Mesothelial cell of epicardium (in vitro differentiated cells): ENCODE measurements at regions not wholly inside any gene's neighbourhood (a gene's known extent, or its start where the extent isn't known, plus 50 kb on each side); places are given as distances from the start of the nearest gene placed in this dataset.

ENCODE experiments used
- DNase-seq, 2 experiments: peaks; one replicate each; pipeline ENCODE4 v3.0.0; 2021; ENCODE audit warnings: low spot score in 2 of 2; ENCODE audit not compliant: unreplicated experiment in 2 of 2
- H3K27ac Mint-ChIP-seq: 2 replicates; pipeline ENCODE4 v1.8.0; 2021; ENCODE audit warnings: mixed read lengths
- H3K27me3 Mint-ChIP-seq: 2 replicates; pipeline ENCODE4 v1.8.0; 2021; ENCODE audit warnings: low read depth, mixed read lengths
- H3K36me3 Mint-ChIP-seq: 2 replicates; pipeline ENCODE4 v1.8.0; 2021; ENCODE audit warnings: mixed read lengths
- H3K4me1 Mint-ChIP-seq: 2 replicates; pipeline ENCODE4 v1.8.0; 2021; ENCODE audit warnings: mixed read lengths
- H3K4me3 Mint-ChIP-seq: 2 replicates; pipeline ENCODE4 v1.8.0; 2021; ENCODE audit warnings: mild to moderate bottlenecking, moderate library complexity, mixed read lengths
- H3K9me3 Mint-ChIP-seq: 2 replicates; pipeline ENCODE4 v1.8.0; 2021; ENCODE audit warnings: mixed read lengths
- TF ChIP-seq, protein P1 (sequence below): fragments of 200-600 bp; sonication (generic); IDR thresholded peaks from one replicate; pipeline ENCODE4 v1.5.0; 2021; ENCODE audit warnings: antibody characterized with exemption; ENCODE audit not compliant: unreplicated experiment

- Mint-ChIP-seq H3K9me3 (no peaks in the 10 kb centered on the region), H3K4me3 (no peak overlapping the region), H3K27me3 (no peaks in the 10 kb centered on the region), H3K36me3 (no peaks in the 10 kb centered on the region), H3K4me1 (no peaks in the 10 kb centered on the region), H3K27ac (peak overlapping the region; percentile 23)
- TF ChIP-seq, protein P1, sequence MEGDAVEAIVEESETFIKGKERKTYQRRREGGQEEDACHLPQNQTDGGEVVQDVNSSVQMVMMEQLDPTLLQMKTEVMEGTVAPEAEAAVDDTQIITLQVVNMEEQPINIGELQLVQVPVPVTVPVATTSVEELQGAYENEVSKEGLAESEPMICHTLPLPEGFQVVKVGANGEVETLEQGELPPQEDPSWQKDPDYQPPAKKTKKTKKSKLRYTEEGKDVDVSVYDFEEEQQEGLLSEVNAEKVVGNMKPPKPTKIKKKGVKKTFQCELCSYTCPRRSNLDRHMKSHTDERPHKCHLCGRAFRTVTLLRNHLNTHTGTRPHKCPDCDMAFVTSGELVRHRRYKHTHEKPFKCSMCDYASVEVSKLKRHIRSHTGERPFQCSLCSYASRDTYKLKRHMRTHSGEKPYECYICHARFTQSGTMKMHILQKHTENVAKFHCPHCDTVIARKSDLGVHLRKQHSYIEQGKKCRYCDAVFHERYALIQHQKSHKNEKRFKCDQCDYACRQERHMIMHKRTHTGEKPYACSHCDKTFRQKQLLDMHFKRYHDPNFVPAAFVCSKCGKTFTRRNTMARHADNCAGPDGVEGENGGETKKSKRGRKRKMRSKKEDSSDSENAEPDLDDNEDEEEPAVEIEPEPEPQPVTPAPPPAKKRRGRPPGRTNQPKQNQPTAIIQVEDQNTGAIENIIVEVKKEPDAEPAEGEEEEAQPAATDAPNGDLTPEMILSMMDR = no peak
- DNase-seq = no peak
Observed at GRCh38 chr4:158079661-158080060, 93.2 kb downstream of the GASK1B start.

GRCh38 chr4:158077835-158078234, 95.0 kb downstream of the GASK1B start:
- TF ChIP-seq, protein P1 = no peak
- no peak overlapping the region for H3K27ac Mint-ChIP-seq
- H3K27me3 Mint-ChIP-seq = no peaks in the 10 kb centered on the region
- no peaks in the 10 kb centered on the region for H3K36me3 Mint-ChIP-seq
- no peak overlapping the region for H3K4me3 Mint-ChIP-seq
- no peaks in the 10 kb centered on the region for H3K9me3 Mint-ChIP-seq
- DNase-seq = no peak
- H3K4me1 Mint-ChIP-seq = no peaks in the 10 kb centered on the region

DNA sequence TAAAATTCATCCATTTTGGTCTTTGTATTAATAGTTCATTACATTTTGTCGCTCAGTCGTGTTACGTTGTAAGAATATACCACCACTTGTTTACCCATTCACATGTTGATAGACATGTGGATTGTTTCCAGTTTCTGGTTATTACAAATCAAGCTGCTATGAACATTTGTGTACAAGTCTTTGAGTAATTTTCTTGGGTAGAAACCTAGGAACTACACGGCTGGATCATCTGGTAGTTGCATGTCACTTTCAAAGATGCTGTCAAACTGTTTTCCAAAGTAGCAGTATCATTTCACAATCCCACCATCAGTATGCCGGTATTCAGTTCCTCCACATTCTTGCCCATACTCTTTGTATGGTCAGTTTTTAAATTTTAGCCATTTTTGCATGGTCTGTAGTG, 98.0 kb downstream of the GASK1B start:
- TF ChIP-seq, protein P1 = no peak
- no peaks in the 10 kb centered on the region for H3K9me3 Mint-ChIP-seq
- no peaks in the 10 kb centered on the region for H3K4me1 Mint-ChIP-seq
- H3K4me3 Mint-ChIP-seq = no peak overlapping the region
- no peak overlapping the region for H3K27ac Mint-ChIP-seq
- H3K27me3 Mint-ChIP-seq = no peaks in the 10 kb centered on the region
- no peaks in the 10 kb centered on the region for H3K36me3 Mint-ChIP-seq
- no peak for DNase-seq

DNA sequence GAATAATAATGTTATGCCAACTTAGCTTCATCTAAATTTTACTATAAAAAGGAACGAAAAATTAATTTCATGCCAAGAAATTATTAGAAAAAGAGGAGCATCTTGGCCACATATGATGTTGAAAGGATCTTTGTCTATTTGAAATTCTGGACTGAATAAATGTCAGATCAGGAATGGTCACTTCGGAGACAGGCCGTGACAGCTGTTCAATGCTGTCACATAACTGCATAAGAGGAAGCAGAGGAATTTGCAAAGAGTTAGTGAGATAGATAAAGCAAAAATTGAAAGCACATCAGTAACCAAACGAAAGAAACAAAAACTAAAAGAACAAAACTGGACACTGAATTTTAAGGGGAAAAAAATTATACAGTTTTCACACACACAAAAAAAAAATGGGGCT, 100.9 kb downstream of the GASK1B start:
- DNase-seq = no peak
- H3K4me1 Mint-ChIP-seq = peaks cover 4% of the 10 kb centered on the region
- TF ChIP-seq, protein P1 = no peak
- no peak overlapping the region for H3K4me3 Mint-ChIP-seq
- H3K9me3 Mint-ChIP-seq = no peaks in the 10 kb centered on the region
- no peak overlapping the region for H3K27ac Mint-ChIP-seq
- H3K27me3 Mint-ChIP-seq = no peaks in the 10 kb centered on the region
- H3K36me3 Mint-ChIP-seq = no peaks in the 10 kb centered on the region

GRCh38 chr4:158068068-158068467, 104.8 kb downstream of the GASK1B start:
- Mint-ChIP-seq H3K4me1 (peaks cover 4% of the 10 kb centered on the region), H3K27ac (no peak overlapping the region), H3K4me3 (no peak overlapping the region), H3K27me3 (no peaks in the 10 kb centered on the region), H3K36me3 (no peaks in the 10 kb centered on the region), H3K9me3 (no peaks in the 10 kb centered on the region)
- TF ChIP-seq, protein P1 = no peak
- DNase-seq = no peak

DNA sequence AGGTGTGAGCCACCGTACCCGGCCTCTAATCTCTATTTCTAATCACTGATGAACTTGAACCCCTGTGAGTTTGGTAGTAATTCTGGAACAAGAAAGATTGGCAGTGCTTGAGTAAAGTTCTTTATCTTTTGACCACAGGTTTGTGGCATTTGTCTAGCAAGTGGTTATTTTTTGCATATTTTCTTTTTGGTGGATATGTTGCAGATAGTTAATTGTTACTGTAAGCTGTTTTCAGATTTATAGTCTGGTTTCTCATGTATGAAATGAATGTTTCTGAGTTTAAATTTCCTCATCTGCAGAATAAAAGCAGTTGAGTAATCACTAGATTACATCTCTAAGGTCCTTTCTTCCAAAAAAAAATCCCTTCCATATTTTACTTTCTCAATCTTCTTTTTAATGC, 105.2 kb downstream of the GASK1B start:
- no peak overlapping the region for H3K27ac Mint-ChIP-seq
- H3K4me1 Mint-ChIP-seq = peaks cover 4% of the 10 kb centered on the region
- no peak overlapping the region for H3K4me3 Mint-ChIP-seq
- no peaks in the 10 kb centered on the region for H3K9me3 Mint-ChIP-seq
- no peaks in the 10 kb centered on the region for H3K27me3 Mint-ChIP-seq
- DNase-seq = no peak
- TF ChIP-seq, protein P1 = no peak
- no peaks in the 10 kb centered on the region for H3K36me3 Mint-ChIP-seq
